ENCODE measurements at regions not wholly inside any gene's neighbourhood (a gene's known extent, or its start where the extent isn't known, plus 50 kb on each side); places are given as distances from the start of the nearest gene placed in this dataset.

GRCh38 chr22:25483931-25484330, 80.5 kb upstream of the GRK3 start:
- TF ChIP-seq CTCF (IDR thresholded peaks at IDR 0.05; ENCODE audit: low read depth, low read length) (no peak), POLR2A (IDR thresholded peaks at IDR 0.05; ENCODE audit: extremely low read depth, insufficient read length) (no peak)
